ENCODE measurements at regions not wholly inside any gene's neighbourhood (a gene's known extent, or its start where the extent isn't known, plus 50 kb on each side); places are given as distances from the start of the nearest gene placed in this dataset.

DNA sequence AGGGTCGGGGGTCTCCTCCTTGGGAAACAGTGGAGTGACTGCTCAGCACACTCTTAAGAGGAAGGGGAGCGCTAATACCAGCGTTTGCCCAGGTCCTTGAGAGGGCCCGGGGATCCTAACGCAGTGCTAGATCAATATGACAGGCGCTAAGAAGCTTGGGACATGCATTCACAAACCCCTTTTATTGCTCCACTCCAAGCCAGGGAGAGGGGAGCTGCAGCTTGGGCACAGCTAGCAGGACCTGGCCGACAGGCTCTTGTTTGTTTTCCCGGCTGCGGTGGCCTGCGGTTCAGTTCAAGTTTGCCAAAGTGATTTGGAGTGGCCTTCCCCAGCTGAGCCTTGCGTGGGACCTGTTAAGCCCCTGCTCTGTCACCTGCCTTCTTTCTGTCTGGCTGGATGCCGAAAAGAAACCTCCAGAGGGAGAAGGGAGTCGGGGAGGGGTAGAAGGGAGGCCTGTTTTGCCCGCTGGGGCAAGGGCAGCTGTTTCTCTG lies 152.1 kb downstream of the GLI2 start:
- TF ChIP-seq, protein P1, sequence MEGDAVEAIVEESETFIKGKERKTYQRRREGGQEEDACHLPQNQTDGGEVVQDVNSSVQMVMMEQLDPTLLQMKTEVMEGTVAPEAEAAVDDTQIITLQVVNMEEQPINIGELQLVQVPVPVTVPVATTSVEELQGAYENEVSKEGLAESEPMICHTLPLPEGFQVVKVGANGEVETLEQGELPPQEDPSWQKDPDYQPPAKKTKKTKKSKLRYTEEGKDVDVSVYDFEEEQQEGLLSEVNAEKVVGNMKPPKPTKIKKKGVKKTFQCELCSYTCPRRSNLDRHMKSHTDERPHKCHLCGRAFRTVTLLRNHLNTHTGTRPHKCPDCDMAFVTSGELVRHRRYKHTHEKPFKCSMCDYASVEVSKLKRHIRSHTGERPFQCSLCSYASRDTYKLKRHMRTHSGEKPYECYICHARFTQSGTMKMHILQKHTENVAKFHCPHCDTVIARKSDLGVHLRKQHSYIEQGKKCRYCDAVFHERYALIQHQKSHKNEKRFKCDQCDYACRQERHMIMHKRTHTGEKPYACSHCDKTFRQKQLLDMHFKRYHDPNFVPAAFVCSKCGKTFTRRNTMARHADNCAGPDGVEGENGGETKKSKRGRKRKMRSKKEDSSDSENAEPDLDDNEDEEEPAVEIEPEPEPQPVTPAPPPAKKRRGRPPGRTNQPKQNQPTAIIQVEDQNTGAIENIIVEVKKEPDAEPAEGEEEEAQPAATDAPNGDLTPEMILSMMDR (IDR thresholded peaks at IDR 0.05): no peak
- TF ChIP-seq POLR2A (IDR thresholded peaks at IDR 0.05): no peak
- no peaks in the 10 kb centered on the region for H3K36me3 ChIP-seq
- H3K4me1 ChIP-seq: peaks cover 0 to 1% (median 0%) of the 10 kb centered on the region in 4 donors
- no peak overlapping the region for H3K27ac ChIP-seq
- DNase-seq: no peak
- no peak overlapping the region for H3K4me3 ChIP-seq
- H3K9me3 ChIP-seq: no peaks in the 10 kb centered on the region
- no peaks in the 10 kb centered on the region for H3K27me3 ChIP-seq

- no peak overlapping the region for H3K27ac ChIP-seq
- peaks cover 0 to 6% (median 0%) of the 10 kb centered on the region in 4 donors for H3K4me1 ChIP-seq
- DNase-seq: no peak
- no peaks in the 10 kb centered on the region for H3K27me3 ChIP-seq
- H3K36me3 ChIP-seq: no peaks in the 10 kb centered on the region
- no peak overlapping the region for H3K4me3 ChIP-seq
- TF ChIP-seq, protein P1 (IDR thresholded peaks at IDR 0.05): no peak
- no peaks in the 10 kb centered on the region for H3K9me3 ChIP-seq
Observed at GRCh38 chr2:120888851-120889250, 153.2 kb downstream of the GLI2 start.

DNA sequence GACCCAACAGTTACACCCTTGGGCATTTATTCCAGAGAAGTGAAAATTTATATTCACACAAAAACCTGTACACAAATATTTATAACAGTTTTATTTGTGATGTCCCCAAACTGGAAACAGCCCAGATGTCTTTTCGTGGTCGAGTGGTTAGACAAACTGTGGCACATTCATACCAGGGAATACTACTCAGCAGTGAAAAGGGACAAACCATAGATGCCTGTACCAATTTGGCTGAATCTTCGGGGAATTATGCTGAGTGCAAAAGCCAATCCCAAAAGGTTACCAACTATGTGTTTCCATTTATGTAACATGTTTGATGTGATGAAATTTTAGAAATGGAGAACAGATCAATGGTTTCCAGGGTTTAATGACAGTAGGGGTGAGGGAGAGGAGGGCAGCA lies 154.3 kb downstream of the GLI2 start:
- no peak for TF ChIP-seq POLR2A (IDR thresholded peaks at IDR 0.05)
- TF ChIP-seq, protein P1 (IDR thresholded peaks at IDR 0.05): no peak
- no peak overlapping the region for H3K27ac ChIP-seq
- H3K9me3 ChIP-seq: no peaks in the 10 kb centered on the region
- DNase-seq: no peak
- H3K27me3 ChIP-seq: no peaks in the 10 kb centered on the region
- H3K4me3 ChIP-seq: no peak overlapping the region
- no peaks in the 10 kb centered on the region for H3K36me3 ChIP-seq
- peaks cover 0 to 6% (median 0%) of the 10 kb centered on the region in 4 donors for H3K4me1 ChIP-seq

DNA sequence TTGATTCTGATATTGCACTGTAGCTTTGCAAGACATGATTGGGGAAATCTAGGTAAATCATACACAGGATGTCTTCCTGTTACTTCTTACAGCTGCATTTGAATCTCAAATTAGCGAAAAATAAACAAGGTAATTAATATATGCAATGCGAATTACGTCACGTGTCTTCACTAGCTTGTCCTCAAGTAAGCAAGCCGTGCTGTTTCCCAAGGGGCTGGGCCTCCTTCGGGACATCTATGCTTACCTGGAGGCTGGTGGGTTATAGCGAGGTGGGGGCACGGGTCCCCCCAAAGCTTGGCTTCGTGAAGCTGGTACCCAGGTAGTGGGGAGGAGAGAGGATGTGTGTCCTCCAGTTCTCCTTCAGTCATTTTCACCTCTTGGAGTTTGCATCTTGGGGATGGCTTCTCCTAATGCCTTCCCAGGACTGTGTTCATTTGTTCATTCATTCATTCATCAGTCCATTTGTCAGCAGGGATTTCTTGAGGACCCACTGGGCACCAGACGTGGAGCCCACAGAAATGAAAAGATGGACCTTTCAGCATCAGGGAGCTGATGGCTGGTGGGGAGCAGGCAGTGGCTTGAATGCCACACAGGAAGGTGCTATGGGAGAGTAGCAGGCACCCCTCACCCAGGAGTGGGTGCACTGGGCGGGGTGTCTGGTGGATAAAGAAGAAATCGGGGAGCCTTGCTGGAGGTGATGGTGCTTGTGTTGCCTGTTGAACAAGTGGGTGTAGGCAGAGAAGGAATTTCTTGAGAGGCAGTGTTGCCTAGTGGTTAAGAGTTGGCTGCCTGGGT lies 155.1 kb downstream of the GLI2 start:
- no peak for TF ChIP-seq POLR2A (IDR thresholded peaks at IDR 0.05)
- TF ChIP-seq, protein P1 (IDR thresholded peaks at IDR 0.05): no peak

DNA sequence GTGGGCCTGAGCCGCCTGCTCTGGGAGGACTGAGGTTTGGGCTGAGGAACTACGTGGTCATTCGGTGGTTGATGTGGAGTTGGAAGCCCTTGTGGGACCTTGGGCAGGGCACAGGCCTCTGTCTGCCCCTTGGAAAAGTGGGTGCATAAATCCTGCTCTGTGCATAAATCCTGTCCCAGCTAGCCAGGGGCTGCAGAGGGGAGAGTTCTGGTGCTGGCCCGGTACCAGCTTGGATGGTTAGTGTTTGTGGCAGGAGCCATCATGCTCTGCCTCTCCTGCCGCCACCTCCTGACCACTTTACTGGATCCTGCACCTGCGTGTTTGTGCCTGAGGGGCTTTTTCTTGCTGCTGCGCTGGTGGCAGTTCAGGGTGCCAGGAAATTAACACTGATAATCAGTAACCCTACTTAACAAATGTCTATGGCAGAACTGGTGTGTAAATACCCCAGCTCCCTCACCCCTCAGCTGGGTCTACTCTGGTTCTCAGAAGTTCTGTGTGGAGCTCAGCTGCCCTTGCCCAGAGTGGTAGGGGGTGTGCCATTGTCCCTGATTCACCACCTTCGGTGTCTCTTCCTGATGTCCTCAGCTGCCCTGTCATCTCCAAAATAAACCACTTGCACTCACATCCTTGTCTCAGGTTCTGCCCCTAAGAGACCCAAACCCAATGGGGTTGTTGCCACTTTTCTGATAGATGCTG lies 156.8 kb downstream of the GLI2 start:
- Histone ChIP-seq H3K27ac (no peak overlapping the region), H3K4me1 (peaks cover 0 to 6% (median 0%) of the 10 kb centered on the region in 4 donors), H3K36me3 (no peaks in the 10 kb centered on the region), H3K4me3 (no peak overlapping the region), H3K9me3 (no peaks in the 10 kb centered on the region), H3K27me3 (no peaks in the 10 kb centered on the region)
- TF ChIP-seq POLR2A (IDR thresholded peaks at IDR 0.05): no peak
- TF ChIP-seq, protein P1 (IDR thresholded peaks at IDR 0.05): no peak
- no peak for DNase-seq

More for the DNA sequence above, 155.1 kb downstream of the GLI2 start:
- H3K4me3 ChIP-seq: no peak overlapping the region
- H3K27ac ChIP-seq: no peak overlapping the region
- no peak for DNase-seq
- peaks cover 0 to 6% (median 0%) of the 10 kb centered on the region in 4 donors for H3K4me1 ChIP-seq
- no peaks in the 10 kb centered on the region for H3K27me3 ChIP-seq
- no peaks in the 10 kb centered on the region for H3K36me3 ChIP-seq
- H3K9me3 ChIP-seq: no peaks in the 10 kb centered on the region
